HG03175 (cell line): ENCODE measurements at regions not wholly inside any gene's neighbourhood (a gene's known extent, or its start where the extent isn't known, plus 50 kb on each side); places are given as distances from the start of the nearest gene placed in this dataset.
A peak's percentile ranks its signal among the peaks of the same experiment; 100 is the strongest.

Experiments
- ATAC-seq: cut with Tn5 transposase; IDR thresholded peaks from one replicate; pipeline ENCODE4 v1.9.1; 2021; ENCODE audit warnings: mild to moderate bottlenecking, moderate library complexity; ENCODE audit not compliant: unreplicated experiment

DNA sequence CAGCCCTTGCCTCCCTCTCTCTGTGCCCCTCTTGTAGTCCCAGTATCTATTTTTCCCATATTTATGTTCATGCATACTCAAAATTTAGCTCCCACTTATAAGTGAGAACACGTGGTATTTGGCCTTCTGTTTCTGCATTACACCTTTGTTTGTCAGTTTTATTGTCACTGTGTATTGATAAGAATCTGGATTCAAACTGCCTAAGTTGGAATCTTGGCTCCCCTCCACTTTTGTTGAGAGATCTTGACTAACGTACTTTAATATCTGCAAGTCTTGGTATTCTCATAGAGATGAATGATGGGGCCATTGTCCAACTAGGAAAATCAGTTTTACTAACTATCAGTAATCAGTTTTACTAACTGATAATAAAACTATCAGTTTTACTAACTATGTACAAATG, 87.8 kb upstream of the PRMT6 start:
- no peak for ATAC-seq

DNA sequence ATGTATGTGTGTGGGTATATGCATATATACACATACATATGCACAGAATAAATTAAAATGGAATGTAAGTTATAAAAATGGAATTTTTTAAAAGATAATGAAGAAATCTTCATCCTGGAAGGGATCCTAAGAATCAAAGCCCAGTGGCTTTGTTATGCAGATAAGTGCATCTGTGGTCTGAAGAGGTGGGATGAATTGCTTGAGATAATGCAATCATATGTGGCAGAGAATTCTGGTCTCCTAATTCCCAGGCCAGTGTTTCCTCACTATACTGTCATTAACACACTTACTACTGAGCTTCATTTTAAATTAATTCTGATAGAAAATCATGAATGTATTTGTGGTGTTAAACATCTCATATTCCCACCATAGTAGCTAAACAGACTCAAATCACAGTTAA, 86.7 kb upstream of the PRMT6 start:
- ATAC-seq, result no peak

DNA sequence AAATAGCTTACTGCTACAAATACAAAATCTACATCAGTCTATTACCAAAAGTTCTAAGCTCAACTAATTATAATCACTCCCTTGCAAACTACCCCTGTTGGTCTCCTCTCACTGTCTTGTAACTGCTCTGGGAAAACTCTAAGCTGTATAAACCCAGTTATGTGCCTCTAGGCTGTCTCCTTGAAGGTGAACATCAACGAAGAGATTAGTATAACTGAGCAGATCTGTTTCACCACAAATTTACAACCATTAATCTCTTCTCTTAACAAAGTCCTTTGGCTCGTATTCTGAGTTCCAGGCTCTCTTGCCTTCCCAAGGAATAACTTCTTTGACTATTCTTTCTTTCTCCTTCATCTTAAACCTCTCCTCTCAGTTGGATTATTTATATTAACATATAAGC, 84.4 kb upstream of the PRMT6 start:
- no peak for ATAC-seq

DNA sequence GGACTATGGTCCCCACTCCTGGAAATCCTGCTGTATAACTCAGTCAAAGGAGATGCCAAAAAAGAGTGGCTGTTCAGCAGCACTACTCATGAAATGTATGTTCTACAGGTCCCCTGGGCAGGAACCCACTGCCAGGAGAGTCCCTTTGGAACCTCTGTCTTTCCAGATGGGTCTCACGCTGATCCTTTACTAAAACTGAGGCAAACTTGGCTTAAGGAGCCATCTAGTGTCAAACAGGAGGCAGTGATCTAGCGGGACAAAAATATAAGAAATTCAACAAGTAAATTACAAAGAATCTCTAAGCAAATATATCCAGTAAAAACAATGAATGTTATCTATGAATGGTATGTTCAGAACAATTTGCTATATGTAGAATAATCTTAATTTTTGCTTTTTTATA, 80.5 kb upstream of the PRMT6 start:
- ATAC-seq, result no peak

DNA sequence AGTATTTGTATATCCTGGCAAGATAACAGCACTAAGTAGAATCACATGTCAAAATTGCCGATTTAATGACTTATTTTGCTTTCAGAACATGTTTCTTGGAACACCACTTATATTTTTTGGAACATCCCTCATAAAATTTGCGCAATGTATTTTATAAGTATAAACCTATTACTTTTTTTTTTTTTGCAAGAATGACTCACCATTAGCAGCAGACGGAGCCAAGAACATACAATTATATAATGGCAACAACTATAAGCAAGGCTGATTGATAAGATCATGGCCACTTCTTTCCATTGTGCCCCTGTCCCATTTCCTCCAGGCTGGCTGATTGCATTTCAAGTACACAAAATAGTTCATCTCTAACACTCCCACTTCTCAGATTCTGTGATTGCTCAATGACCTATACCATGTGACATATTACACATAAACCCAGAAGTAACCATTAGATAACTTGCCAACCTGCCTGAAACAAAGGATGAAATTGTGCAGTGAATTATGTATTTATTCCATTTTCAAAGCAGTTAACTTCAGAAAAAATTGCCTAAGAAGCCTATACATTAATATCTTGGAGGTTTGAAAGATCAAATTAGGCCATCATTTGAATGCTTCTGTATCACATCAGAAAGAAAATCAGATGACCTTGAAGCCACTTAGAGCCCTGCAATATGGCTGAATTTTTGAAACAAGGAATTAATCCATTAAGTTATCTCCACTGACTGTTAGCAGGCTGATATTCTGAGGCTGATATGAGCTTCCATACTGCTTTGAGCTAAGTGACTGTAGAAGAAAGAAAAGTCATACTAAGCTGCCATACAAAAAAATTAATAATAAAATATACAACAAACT, 77.8 kb upstream of the PRMT6 start:
- no peak for ATAC-seq

DNA sequence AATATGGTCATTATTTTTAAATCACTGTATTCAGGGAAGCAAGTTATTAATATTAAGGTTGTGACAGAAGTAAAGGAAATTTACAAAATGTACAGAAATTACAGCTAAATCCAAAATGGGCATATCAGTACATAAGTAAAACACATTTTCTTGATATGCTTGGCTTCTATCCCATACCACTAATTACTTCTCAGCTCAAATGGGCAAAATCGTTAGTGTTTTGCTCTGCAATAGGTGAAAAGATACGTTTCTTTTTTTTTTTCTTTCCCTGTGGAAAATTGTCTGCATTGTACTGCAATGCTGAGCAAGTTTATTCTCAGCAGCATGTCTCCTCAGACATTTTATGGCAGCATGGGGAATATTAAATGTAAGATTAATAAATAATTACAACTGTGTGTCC, 77.1 kb upstream of the PRMT6 start:
- no peak for ATAC-seq

DNA sequence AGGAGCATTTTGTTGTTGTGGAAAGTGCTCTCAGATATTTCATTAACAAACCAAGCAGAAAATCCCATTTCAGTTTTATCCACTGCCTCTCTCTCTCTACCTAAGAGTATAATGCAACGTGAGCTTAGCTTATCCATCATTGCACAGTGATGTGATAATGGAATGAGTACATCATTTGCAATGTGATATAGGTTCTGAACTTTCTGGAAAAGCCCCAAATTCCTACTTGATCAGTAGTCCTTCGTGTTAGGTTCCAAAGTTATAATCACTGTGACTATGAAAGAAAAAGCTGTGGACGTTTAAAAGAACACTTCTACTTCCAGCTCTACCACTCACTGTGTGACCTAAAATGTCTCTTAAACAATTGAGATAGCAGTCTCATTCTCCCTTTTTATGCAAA, 76.4 kb upstream of the PRMT6 start:
- ATAC-seq, result no peak

DNA sequence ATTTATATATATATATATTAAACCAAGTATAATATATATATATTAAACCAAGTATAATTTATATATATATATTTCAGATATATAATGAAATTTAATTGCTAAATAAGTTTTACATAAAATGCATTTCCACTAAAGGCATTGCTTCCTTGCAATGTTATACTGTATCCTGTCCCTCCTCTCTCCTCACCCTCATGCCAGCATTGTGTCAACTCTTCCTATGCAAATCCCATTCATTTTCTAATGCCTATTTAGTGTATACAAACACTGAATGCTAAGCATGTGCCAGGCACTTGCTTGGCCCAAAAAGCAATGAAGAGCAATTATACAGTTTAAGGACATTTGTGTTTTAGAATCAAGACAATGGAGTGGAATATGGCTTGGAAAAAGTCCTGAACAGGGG, 71.7 kb upstream of the PRMT6 start:
- no peak for ATAC-seq

DNA sequence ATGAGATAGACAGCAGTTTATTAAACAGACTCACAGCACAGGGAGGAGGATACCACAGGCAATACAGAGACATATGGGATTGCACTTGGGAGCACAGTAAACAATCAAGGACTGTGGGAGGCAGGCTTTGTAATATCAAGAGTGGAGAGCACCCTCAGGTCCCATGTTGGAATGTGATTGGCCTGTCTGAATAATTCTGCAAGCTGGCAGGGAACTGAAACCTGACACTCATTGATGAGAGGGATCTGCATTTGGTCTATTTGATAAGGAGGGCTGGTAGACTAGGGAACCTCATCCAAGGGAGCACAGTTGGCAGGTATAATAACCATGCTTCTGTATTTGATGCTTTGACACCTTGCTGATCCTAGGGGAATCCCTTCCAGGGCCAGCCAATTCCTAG, 69.9 kb upstream of the PRMT6 start:
- no peak for ATAC-seq

DNA sequence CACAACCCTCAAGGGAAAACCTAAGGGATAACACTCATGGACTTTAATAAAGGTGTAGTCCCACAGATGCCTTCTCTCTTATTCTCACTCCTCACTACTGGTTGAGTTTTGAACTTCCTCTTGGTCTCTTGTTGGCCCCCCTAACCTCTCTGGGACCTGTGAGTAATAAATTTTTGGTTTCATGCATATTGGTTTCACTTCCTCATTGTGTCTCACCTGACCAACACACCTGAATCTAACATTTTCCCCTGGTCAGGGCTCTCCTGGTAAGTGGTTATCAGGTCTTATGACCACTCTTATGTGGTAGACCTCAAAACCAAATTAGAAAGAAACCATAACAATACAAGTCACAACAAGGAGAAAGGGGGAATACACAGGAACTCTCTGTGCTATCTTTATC, 60.5 kb upstream of the PRMT6 start:
- ATAC-seq, result peak; percentile 93

DNA sequence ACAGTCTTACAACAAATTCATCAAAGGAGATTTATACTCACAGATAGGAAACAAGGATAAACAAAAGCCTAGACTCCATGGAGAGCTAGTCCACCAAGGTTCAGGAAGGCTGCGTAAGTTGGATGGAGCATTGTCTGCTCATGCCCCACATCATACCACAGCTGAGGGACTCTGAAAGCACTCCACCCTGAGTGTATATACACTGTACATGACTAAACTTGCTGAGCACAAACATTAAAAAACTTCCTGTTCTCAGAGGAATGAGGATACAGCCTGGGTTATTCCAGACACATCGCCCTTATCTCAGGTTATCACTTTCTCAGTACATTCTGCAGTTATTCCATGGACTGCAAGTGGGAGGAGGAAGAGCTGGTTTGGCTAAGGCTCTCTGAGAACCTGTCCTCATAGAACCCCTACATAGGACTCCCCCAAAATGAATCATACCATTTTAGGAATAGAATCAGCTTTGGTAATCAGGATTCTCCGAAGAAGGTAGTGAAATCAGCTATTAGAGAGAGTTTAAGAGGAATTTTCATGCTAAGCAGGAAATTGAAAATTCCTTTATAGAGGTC, 58.0 kb upstream of the PRMT6 start:
- ATAC-seq, result no peak

DNA sequence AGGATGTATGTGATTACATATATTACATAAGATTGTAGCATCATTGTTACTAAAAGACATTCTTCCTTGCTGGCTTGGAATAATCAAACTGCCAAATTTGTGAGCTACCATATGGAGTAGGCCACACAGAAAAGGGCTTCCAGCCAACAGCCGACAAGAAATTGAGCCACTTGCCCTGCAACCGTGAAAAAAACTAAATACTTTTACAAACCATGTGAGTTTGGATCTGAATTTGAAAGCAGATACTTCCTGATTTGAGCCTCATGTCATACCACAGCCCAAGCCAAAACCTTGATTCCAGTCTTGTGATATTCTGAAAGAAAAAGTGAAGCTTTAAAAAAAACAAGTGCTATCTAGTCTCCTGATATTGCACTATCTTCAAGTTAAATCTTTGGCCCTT, 55.6 kb upstream of the PRMT6 start:
- no peak for ATAC-seq

DNA sequence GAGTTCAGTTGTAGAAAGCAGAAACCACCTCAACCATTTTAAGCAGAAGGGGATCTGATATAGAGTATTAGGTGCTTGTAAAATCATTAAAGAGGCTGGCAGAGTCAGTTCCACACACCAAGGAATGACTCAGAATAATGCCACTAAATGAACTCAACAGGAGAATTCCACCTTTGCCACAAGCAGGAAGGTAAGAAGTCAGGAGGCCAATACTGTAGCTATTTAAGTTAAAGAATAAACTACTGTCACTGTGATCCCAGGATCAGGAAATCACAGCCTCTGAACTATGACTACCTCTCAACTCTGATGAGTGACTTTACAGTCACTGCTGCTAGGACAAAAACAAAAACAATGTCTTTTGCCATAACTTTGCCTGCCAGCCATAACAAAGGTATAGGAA, 52.5 kb upstream of the PRMT6 start:
- no peak for ATAC-seq

DNA sequence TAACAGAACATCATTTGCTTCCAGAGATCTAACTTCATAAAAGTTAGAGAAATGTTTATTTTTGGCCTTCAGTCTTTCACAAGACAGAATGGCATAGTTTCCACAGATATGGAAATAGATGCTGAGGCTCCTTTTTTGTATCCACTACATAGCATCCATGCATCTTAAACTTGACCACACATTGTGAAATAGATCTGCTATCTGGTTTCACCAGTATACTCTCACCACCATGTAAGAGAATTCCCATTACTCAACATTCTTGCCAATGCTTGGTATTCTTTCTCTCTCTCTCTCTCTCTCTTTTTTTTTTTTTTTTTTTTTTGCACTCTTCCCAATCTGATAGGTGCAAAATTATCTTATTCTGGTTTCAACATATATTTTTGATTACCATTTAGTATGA, 52.1 kb upstream of the PRMT6 start:
- ATAC-seq, result no peak
